ENCODE measurements at regions not wholly inside any gene's neighbourhood (a gene's known extent, or its start where the extent isn't known, plus 50 kb on each side); places are given as distances from the start of the nearest gene placed in this dataset.

DNA sequence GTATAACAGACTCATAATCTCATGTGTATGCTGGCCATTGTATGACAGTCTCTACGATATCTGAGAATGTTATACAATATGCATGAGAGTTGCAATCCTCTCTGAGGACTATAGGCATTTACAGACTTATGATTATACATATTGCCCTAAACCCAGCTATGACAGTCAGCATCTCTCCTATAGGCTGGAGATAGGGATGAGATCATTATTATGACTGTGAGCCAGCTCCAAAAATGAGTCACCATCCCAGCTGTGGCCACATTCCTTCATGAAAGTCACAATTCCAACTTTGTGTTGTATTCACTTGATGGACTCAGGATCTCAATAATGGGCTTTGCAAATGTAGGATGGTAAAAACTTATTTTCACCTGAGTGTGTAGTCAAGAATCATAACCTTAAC, 1024.5 kb upstream of the AMELY start:
- TF ChIP-seq, protein P1, sequence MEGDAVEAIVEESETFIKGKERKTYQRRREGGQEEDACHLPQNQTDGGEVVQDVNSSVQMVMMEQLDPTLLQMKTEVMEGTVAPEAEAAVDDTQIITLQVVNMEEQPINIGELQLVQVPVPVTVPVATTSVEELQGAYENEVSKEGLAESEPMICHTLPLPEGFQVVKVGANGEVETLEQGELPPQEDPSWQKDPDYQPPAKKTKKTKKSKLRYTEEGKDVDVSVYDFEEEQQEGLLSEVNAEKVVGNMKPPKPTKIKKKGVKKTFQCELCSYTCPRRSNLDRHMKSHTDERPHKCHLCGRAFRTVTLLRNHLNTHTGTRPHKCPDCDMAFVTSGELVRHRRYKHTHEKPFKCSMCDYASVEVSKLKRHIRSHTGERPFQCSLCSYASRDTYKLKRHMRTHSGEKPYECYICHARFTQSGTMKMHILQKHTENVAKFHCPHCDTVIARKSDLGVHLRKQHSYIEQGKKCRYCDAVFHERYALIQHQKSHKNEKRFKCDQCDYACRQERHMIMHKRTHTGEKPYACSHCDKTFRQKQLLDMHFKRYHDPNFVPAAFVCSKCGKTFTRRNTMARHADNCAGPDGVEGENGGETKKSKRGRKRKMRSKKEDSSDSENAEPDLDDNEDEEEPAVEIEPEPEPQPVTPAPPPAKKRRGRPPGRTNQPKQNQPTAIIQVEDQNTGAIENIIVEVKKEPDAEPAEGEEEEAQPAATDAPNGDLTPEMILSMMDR (IDR thresholded peaks at IDR 0.05; ENCODE audit: low read depth, low read length): no peak
- no peak for TF ChIP-seq EZH2phosphoT487 (IDR thresholded peaks at IDR 0.05; ENCODE audit: low read depth)

Data from OCI-LY3 (cell line).